OCI-LY7 (cell line): ENCODE measurements at regions not wholly inside any gene's neighbourhood (a gene's known extent, or its start where the extent isn't known, plus 50 kb on each side); places are given as distances from the start of the nearest gene placed in this dataset.

Experiments
- CTCF ChIP-seq: fragments of 200-600 bp; sonication (generic); conservative IDR thresholded peaks from 2 replicates; pipeline ENCODE4 v1.5.1; 2014; ENCODE audit warnings: mild to moderate bottlenecking, antibody characterized with exemption, low read length, moderate library complexity, mixed read lengths
- EZH2phosphoT487 ChIP-seq: fragments of 200-600 bp; sonication (generic); IDR thresholded peaks from 2 replicates; pipeline ENCODE4 v1.6.1; 2018; ENCODE audit warnings: low read depth, borderline replicate concordance, mild to moderate bottlenecking, mixed run types, antibody characterized with exemption, low read length, moderate library complexity, mixed read lengths

- no peak for TF ChIP-seq CTCF
- TF ChIP-seq EZH2phosphoT487, result no peak
Observed at GRCh38 chr17:33652731-33653398, 359.8 kb upstream of the ASIC2 start.
